ENCODE measurements at regions not wholly inside any gene's neighbourhood (a gene's known extent, or its start where the extent isn't known, plus 50 kb on each side); places are given as distances from the start of the nearest gene placed in this dataset.

- Histone ChIP-seq H3K4me3 (no peak overlapping the region), H3K36me3 (no peaks in the 10 kb centered on the region), H3K4me1 (no peaks in the 10 kb centered on the region), H3K27me3 (peaks cover 22 to 28% (median 23%) of the 10 kb centered on the region in 3 donors), H3K27ac (no peak overlapping the region), H3K9me3 (peaks cover 0 to 13% (median 6%) of the 10 kb centered on the region in 3 donors)
- intact Hi-C loops (cut with DNase I; ENCODE audit: low total_unique reads), result no loop called here
- in situ Hi-C loops (cut with MboI; ENCODE audit: low sequenced_read_pairs in 4 of 4), result no loop called here
- ATAC-seq (no peak), DNase-seq (no peak)
- no peak for TF ChIP-seq POLR2A (IDR thresholded peaks at IDR 0.05)
Measured at GRCh38 chr9:126216826-126217225, 109.8 kb upstream of the MVB12B start.

- ATAC-seq, result no peak
- intact Hi-C loops (cut with DNase I; ENCODE audit: low total_unique reads), result no loop called here
- no peak for DNase-seq
- in situ Hi-C loops (cut with MboI; ENCODE audit: low sequenced_read_pairs in 4 of 4), result no loop called here
- Histone ChIP-seq H3K9me3 (peaks cover 0 to 13% (median 6%) of the 10 kb centered on the region in 3 donors), H3K36me3 (no peaks in the 10 kb centered on the region), H3K4me3 (no peak overlapping the region), H3K4me1 (no peaks in the 10 kb centered on the region), H3K27ac (no peak overlapping the region), H3K27me3 (peaks cover 26 to 33% (median 27%) of the 10 kb centered on the region in 3 donors)
- TF ChIP-seq POLR2A (IDR thresholded peaks at IDR 0.05) (no peak), CTCF (IDR thresholded peaks at IDR 0.05 in 4 of 5, conservative IDR thresholded peaks at IDR 0.05 in 1 of 5) (no peak)
Measured at GRCh38 chr9:126217250-126217653, 109.4 kb upstream of the MVB12B start.

GRCh38 chr9:126217797-126218196, 108.8 kb upstream of the MVB12B start:
- no peak for ATAC-seq
- no peak for DNase-seq
- H3K4me3 ChIP-seq, result no peak overlapping the region
- no peaks in the 10 kb centered on the region for H3K36me3 ChIP-seq
- TF ChIP-seq POLR2A (IDR thresholded peaks at IDR 0.05), result no peak
- no peak for TF ChIP-seq CTCF (IDR thresholded peaks at IDR 0.05 in 4 of 5, conservative IDR thresholded peaks at IDR 0.05 in 1 of 5)
- H3K27ac ChIP-seq, result no peak overlapping the region
- in situ Hi-C loops (cut with MboI; ENCODE audit: low sequenced_read_pairs in 4 of 4) (no loop called here), intact Hi-C loops (cut with DNase I; ENCODE audit: low total_unique reads) (no loop called here)
- H3K27me3 ChIP-seq, result peaks cover 32 to 38% (median 33%) of the 10 kb centered on the region in 3 donors
- H3K4me1 ChIP-seq, result no peaks in the 10 kb centered on the region
- peaks cover 0 to 13% (median 6%) of the 10 kb centered on the region in 3 donors for H3K9me3 ChIP-seq

GRCh38 chr9:126218359-126219125, 108.1 kb upstream of the MVB12B start:
- Histone ChIP-seq H3K9me3 (peaks cover 0 to 13% (median 6%) of the 10 kb centered on the region in 3 donors), H3K27ac (no peak overlapping the region), H3K4me3 (no peak overlapping the region), H3K4me1 (no peaks in the 10 kb centered on the region), H3K27me3 (peaks cover 39 to 45% (median 39%) of the 10 kb centered on the region in 3 donors), H3K36me3 (no peaks in the 10 kb centered on the region)
- DNase-seq (no peak), ATAC-seq (no peak)
- TF ChIP-seq POLR2A (IDR thresholded peaks at IDR 0.05) (no peak), CTCF (IDR thresholded peaks at IDR 0.05 in 4 of 5, conservative IDR thresholded peaks at IDR 0.05 in 1 of 5) (no peak)
- in situ Hi-C loops (cut with MboI; ENCODE audit: low sequenced_read_pairs in 4 of 4) (no loop called here), intact Hi-C loops (cut with DNase I; ENCODE audit: low total_unique reads) (no loop called here)

GRCh38 chr9:126219166-126219565, 107.5 kb upstream of the MVB12B start:
- H3K36me3 ChIP-seq, result no peaks in the 10 kb centered on the region
- no peak overlapping the region for H3K4me3 ChIP-seq
- in situ Hi-C loops (cut with MboI; ENCODE audit: low sequenced_read_pairs in 4 of 4), result no loop called here
- H3K4me1 ChIP-seq, result no peaks in the 10 kb centered on the region
- no peak for TF ChIP-seq CTCF (IDR thresholded peaks at IDR 0.05 in 4 of 5, conservative IDR thresholded peaks at IDR 0.05 in 1 of 5)
- no peak for TF ChIP-seq POLR2A (IDR thresholded peaks at IDR 0.05)
- intact Hi-C loops (cut with DNase I; ENCODE audit: low total_unique reads), result no loop called here
- peaks cover 0 to 8% (median 6%) of the 10 kb centered on the region in 3 donors for H3K9me3 ChIP-seq
- ATAC-seq, result no peak
- DNase-seq, result no peak
- H3K27me3 ChIP-seq, result peaks cover 39 to 51% (median 42%) of the 10 kb centered on the region in 3 donors
- H3K27ac ChIP-seq, result no peak overlapping the region

All from gastrocnemius medialis (tissue), 4 donors.